Endothelial cell of umbilical vein (primary cell): ENCODE measurements at regions not wholly inside any gene's neighbourhood (a gene's known extent, or its start where the extent isn't known, plus 50 kb on each side); places are given as distances from the start of the nearest gene placed in this dataset.

Experiments
- BruUV-seq: library from RNA; stranded (reverse); fragments of 400-500 nt; replicated peaks from 2 replicates; lab custom pipeline; 2021; lab: Mats Ljungman, UMichigan
- CTCF ChIA-PET: fragments of 300-600, 350-600 bp; sonication (Branson Sonifier 250); formaldehyde crosslinking; loops from one replicate; lab custom pipeline; 2021; ENCODE audit warnings: antibody characterized with exemption, inconsistent platforms; lab: Charles Lee
- POLR2A ChIA-PET: fragments of 300-600, 350-600 bp; sonication (Branson Sonifier 250); formaldehyde crosslinking; loops from one replicate; lab custom pipeline; 2021; ENCODE audit warnings: antibody characterized with exemption, inconsistent platforms; lab: Charles Lee
- DNase-seq: peaks from one replicate; pipeline ENCODE4 v3.0.0-alpha.2; 2011; ENCODE audit warnings: low read depth, low spot score
- FAIRE-seq: peaks from 2 replicates; lab custom pipeline; 2011; peaks lifted over from hg19 to GRCh38; lab: Jason Lieb, UNC
- H2AFZ ChIP-seq: 2 replicates; pipeline ENCODE4 v1.6.0; 2012; ENCODE audit warnings: low read depth, low read length, control low read depth, inconsistent platforms
- H3K27ac ChIP-seq: 2 replicates; pipeline ENCODE4 v1.5.1; 2011; ENCODE audit warnings: low read depth, mild to moderate bottlenecking, control low read depth, low read length, moderate library complexity; ENCODE audit not compliant: insufficient read depth
- H3K27me3 ChIP-seq, 2 experiments: 2 replicates each; pipeline versions ENCODE4 v1.6.0 to v1.6.1; 2011; ENCODE audit warnings: low read length in 2 of 2, mixed read lengths in 1 of 2; ENCODE audit not compliant: control insufficient read depth in 2 of 2, insufficient read depth in 2 of 2
- H3K36me3 ChIP-seq, 2 experiments: 2 replicates in 1 of 2; 3 replicates in 1 of 2; pipeline ENCODE4 v1.5.1; 2011; ENCODE audit warnings: low read length in 2 of 2, mild to moderate bottlenecking in 1 of 2, moderate library complexity in 1 of 2; ENCODE audit not compliant: control insufficient read depth in 2 of 2, insufficient read depth in 2 of 2; ENCODE audit errors: extremely low read depth in 1 of 2
- H3K4me1 ChIP-seq: 3 replicates; pipeline ENCODE4 v1.5.1; 2011; ENCODE audit warnings: mild to moderate bottlenecking, low read length; ENCODE audit not compliant: control insufficient read depth, insufficient read depth; ENCODE audit errors: extremely low read depth
- H3K4me2 ChIP-seq: 2 replicates; pipeline ENCODE4 v1.6.1; 2011; ENCODE audit warnings: low read length, control low read depth, mixed read lengths; ENCODE audit not compliant: insufficient read depth
- H3K4me3 ChIP-seq, 3 experiments: fragments of 200-600 bp in 1 of 3; sonication (generic), shearing (Covaris generic) in 1 of 3; replicated peaks in 1 of 3; 2 replicates each; pipeline ENCODE4 v1.5.1; 2011 to 2016; ENCODE audit warnings: control low read depth in 3 of 3, low read length in 3 of 3, mild to moderate bottlenecking in 2 of 3, inconsistent platforms in 1 of 3, low read depth in 1 of 3, moderate library complexity in 1 of 3; ENCODE audit not compliant: insufficient read depth in 1 of 3
- H3K79me2 ChIP-seq: 2 replicates; pipeline ENCODE4 v1.6.0; 2012; ENCODE audit warnings: low read length, inconsistent platforms; ENCODE audit not compliant: control insufficient read depth, insufficient read depth
- H3K9ac ChIP-seq: replicated peaks from 2 replicates; pipeline ENCODE3; 2011; ENCODE audit warnings: low read length, control low read depth; ENCODE audit not compliant: insufficient read depth; ENCODE audit errors: extremely low read depth
- H3K9me1 ChIP-seq: replicated peaks from 3 replicates; pipeline ENCODE4 v1.6.0; 2011; ENCODE audit warnings: mild to moderate bottlenecking, low read length; ENCODE audit not compliant: control insufficient read depth, insufficient read depth; ENCODE audit errors: extremely low read depth
- H3K9me3 ChIP-seq: replicated peaks from 2 replicates; pipeline ENCODE4 v1.5.1; 2012; ENCODE audit warnings: low read length, inconsistent platforms; ENCODE audit not compliant: control insufficient read depth, insufficient read depth
- H4K20me1 ChIP-seq: replicated peaks from 2 replicates; pipeline ENCODE3; 2011; ENCODE audit warnings: mild to moderate bottlenecking, low read length; ENCODE audit not compliant: control insufficient read depth, insufficient read depth; ENCODE audit errors: extremely low read depth
- EZH2 ChIP-seq: IDR thresholded peaks from 2 replicates; pipeline ENCODE4 v1.6.1; 2012; ENCODE audit warnings: borderline replicate concordance, low read depth, mild to moderate bottlenecking, moderate library complexity, low read length, inconsistent platforms; ENCODE audit not compliant: severe bottlenecking
- FOS ChIP-seq: IDR thresholded peaks from 2 replicates; pipeline ENCODE4 v1.6.1; 2011; ENCODE audit warnings: mild to moderate bottlenecking, low read length, moderate library complexity, borderline replicate concordance; ENCODE audit not compliant: insufficient read depth
- GATA2 ChIP-seq: IDR thresholded peaks from 2 replicates; pipeline ENCODE4 v1.7.0; 2011; ENCODE audit warnings: low read depth, mild to moderate bottlenecking, moderate library complexity, mixed read lengths, low read length; ENCODE audit not compliant: insufficient read length, insufficient read depth
- JUN ChIP-seq: IDR thresholded peaks from 2 replicates; pipeline ENCODE4 v1.6.1; 2011; ENCODE audit warnings: borderline replicate concordance, low read depth; ENCODE audit not compliant: insufficient read length, insufficient read depth
- MAX ChIP-seq: IDR thresholded peaks from 2 replicates; pipeline ENCODE4 v1.6.1; 2011; ENCODE audit not compliant: insufficient read depth, insufficient read length
- MYC ChIP-seq: IDR thresholded peaks from one replicate; pipeline ENCODE4 v1.6.1; 2011; ENCODE audit warnings: mild to moderate bottlenecking, low read depth, low read length
- POLR2A ChIP-seq: IDR thresholded peaks from 2 replicates; pipeline ENCODE4 v1.6.1; 2012; ENCODE audit warnings: low read depth, mild to moderate bottlenecking, control low read depth, low read length
- POLR2AphosphoS5 ChIP-seq: IDR thresholded peaks from 2 replicates; pipeline ENCODE4 v1.6.1; 2012; ENCODE audit warnings: low read depth, mild to moderate bottlenecking, control low read depth, low read length, moderate library complexity; ENCODE audit not compliant: insufficient read depth
- dilution Hi-C: fragments of 300-500 bp; cut with MboI; formaldehyde crosslinking; loops from one replicate; pipeline ENCODE4 v1.15.0; 2019; ENCODE audit warnings: low sequenced_read_pairs; ENCODE audit not compliant: extremely low pct_ligation_motif_present
- intact Hi-C: fragments of 100-400 bp; cut with micrococcal nuclease; formaldehyde crosslinking; loops from one replicate; pipeline ENCODE4 v1.10.0; 2022
- TF ChIP-seq, protein P1 (sequence below), 2 donors: IDR thresholded peaks; 1 replicate in 1 of 2; 2 replicates in 1 of 2; pipeline ENCODE4 v1.5.1; 2011; ENCODE audit warnings: low read length in 2 of 2, mild to moderate bottlenecking in 2 of 2, moderate library complexity in 2 of 2, control low read depth in 1 of 2, inconsistent platforms in 1 of 2, low read depth in 1 of 2; ENCODE audit not compliant: insufficient read depth in 1 of 2; ENCODE audit errors: extremely low read depth in 1 of 2

GRCh38 chr1:57957576-57957975 is 533.7 kb upstream of the DAB1 start:
- ChIA-PET CTCF (interaction anchor here (1.0 kb wide), 1 partner anchor 9 kb away, joined by 3 read pairs; no protein-coding TSS in a partner anchor), POLR2A (no interaction called here)
- DNase-seq, result no peak
- BruUV-seq, result no TSS peak
- no peak overlapping the region for H3K27ac ChIP-seq
- intact Hi-C loops, result no loop called here
- dilution Hi-C loops, result no loop called here
- no peaks in the 10 kb centered on the region for H3K36me3 ChIP-seq
- no peak overlapping the region for H3K9ac ChIP-seq
- FAIRE-seq, result no peak
- no peak overlapping the region for H2AFZ ChIP-seq
- H3K4me3 ChIP-seq, result no peak overlapping the region
- peaks cover 2% of the 10 kb centered on the region for H3K9me3 ChIP-seq
- no peaks in the 10 kb centered on the region for H3K27me3 ChIP-seq
- no peak overlapping the region for H3K4me2 ChIP-seq
- H3K4me1 ChIP-seq, result no peaks in the 10 kb centered on the region
- TF ChIP-seq, protein P1, sequence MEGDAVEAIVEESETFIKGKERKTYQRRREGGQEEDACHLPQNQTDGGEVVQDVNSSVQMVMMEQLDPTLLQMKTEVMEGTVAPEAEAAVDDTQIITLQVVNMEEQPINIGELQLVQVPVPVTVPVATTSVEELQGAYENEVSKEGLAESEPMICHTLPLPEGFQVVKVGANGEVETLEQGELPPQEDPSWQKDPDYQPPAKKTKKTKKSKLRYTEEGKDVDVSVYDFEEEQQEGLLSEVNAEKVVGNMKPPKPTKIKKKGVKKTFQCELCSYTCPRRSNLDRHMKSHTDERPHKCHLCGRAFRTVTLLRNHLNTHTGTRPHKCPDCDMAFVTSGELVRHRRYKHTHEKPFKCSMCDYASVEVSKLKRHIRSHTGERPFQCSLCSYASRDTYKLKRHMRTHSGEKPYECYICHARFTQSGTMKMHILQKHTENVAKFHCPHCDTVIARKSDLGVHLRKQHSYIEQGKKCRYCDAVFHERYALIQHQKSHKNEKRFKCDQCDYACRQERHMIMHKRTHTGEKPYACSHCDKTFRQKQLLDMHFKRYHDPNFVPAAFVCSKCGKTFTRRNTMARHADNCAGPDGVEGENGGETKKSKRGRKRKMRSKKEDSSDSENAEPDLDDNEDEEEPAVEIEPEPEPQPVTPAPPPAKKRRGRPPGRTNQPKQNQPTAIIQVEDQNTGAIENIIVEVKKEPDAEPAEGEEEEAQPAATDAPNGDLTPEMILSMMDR (IDR thresholded peaks at IDR 0.05; ENCODE audit: extremely low read depth in 1 of 2, insufficient read depth in 1 of 2, low read depth in 1 of 2, low read length in 2 of 2), result no peak
- TF ChIP-seq POLR2A (no peak), FOS (no peak), MYC (no peak), JUN (no peak), MAX (no peak), GATA2 (no peak), POLR2AphosphoS5 (no peak), EZH2 (no peak)
- no peaks in the 10 kb centered on the region for H3K79me2 ChIP-seq
- H4K20me1 ChIP-seq, result no peaks in the 10 kb centered on the region
- no peaks in the 10 kb centered on the region for H3K9me1 ChIP-seq
